H9 (cell line): ENCODE measurements at regions not wholly inside any gene's neighbourhood (a gene's known extent, or its start where the extent isn't known, plus 50 kb on each side); places are given as distances from the start of the nearest gene placed in this dataset.

Experiments
- DNase-seq: peaks from one replicate; pipeline ENCODE4 v3.0.0-alpha.2; 2017
- H2AFZ ChIP-seq: one replicate; pipeline ENCODE4 v1.6.1; 2013; ENCODE audit warnings: mild to moderate bottlenecking, low read length, control low read depth, moderate library complexity
- H2AK5ac ChIP-seq: 2 replicates; pipeline ENCODE4 v1.6.1; 2013; ENCODE audit warnings: low read length, control low read depth, mixed read lengths; ENCODE audit not compliant: insufficient read length
- H2BK120ac ChIP-seq: one replicate; pipeline ENCODE4 v1.6.1; 2013; ENCODE audit warnings: low read depth, mild to moderate bottlenecking, low read length, control low read depth, inconsistent platforms; ENCODE audit not compliant: poor library complexity, severe bottlenecking
- H2BK12ac ChIP-seq: 2 replicates; pipeline ENCODE4 v1.6.1; 2013; ENCODE audit warnings: low read length, control low read depth, mixed read lengths, low read depth; ENCODE audit not compliant: insufficient read length
- H2BK15ac ChIP-seq: 2 replicates; pipeline ENCODE4 v1.6.1; 2013; ENCODE audit warnings: low read depth, low read length, control low read depth
- H2BK20ac ChIP-seq: one replicate; pipeline ENCODE4 v1.6.1; 2013; ENCODE audit warnings: low read depth, mild to moderate bottlenecking, low read length, control low read depth, inconsistent platforms; ENCODE audit not compliant: poor library complexity, severe bottlenecking
- H2BK5ac ChIP-seq: 2 replicates; pipeline ENCODE4 v1.6.1; 2013; ENCODE audit warnings: low read length, control low read depth, mixed read lengths; ENCODE audit not compliant: insufficient read length
- H3K14ac ChIP-seq: 2 replicates; pipeline ENCODE4 v1.6.1; 2013; ENCODE audit warnings: low read length, control low read depth; ENCODE audit not compliant: insufficient read depth
- H3K18ac ChIP-seq: 2 replicates; pipeline ENCODE4 v1.6.1; 2013; ENCODE audit warnings: low read depth, mild to moderate bottlenecking, mixed read lengths, low read length, control low read depth; ENCODE audit not compliant: insufficient read length
- H3K23ac ChIP-seq: 2 replicates; pipeline ENCODE4 v1.6.1; 2013; ENCODE audit warnings: low read length, control low read depth, mixed read lengths, low read depth; ENCODE audit not compliant: insufficient read length
- H3K23me2 ChIP-seq: 2 replicates; pipeline ENCODE4 v1.6.1; 2013; ENCODE audit warnings: low read depth, mild to moderate bottlenecking, mixed read lengths, low read length, control low read depth; ENCODE audit not compliant: insufficient read length, poor library complexity, severe bottlenecking
- H3K27ac ChIP-seq: 2 replicates; pipeline ENCODE4 v1.5.1; 2013; ENCODE audit warnings: low read length, control low read depth, mixed read lengths, low read depth; ENCODE audit not compliant: insufficient read length
- H3K27me3 ChIP-seq: 2 replicates; pipeline ENCODE4 v1.6.1; 2013; ENCODE audit warnings: low read length, control low read depth, inconsistent platforms; ENCODE audit not compliant: insufficient read depth
- H3K4ac ChIP-seq: 2 replicates; pipeline ENCODE4 v1.6.1; 2013; ENCODE audit warnings: low read depth, mild to moderate bottlenecking, control low read depth, inconsistent platforms, low read length, moderate library complexity
- H3K4me1 ChIP-seq: 2 replicates; pipeline ENCODE4 v1.6.1; 2013; ENCODE audit warnings: low read length, control low read depth, inconsistent platforms; ENCODE audit not compliant: insufficient read depth
- H3K4me2 ChIP-seq: 2 replicates; pipeline ENCODE4 v1.6.1; 2013; ENCODE audit warnings: low read length, control low read depth, mixed read lengths; ENCODE audit not compliant: insufficient read length, insufficient read depth
- H3K56ac ChIP-seq: 2 replicates; pipeline ENCODE4 v1.6.1; 2013; ENCODE audit warnings: low read depth, mild to moderate bottlenecking, mixed read lengths, low read length, control low read depth; ENCODE audit not compliant: insufficient read length
- H3K79me1 ChIP-seq: 2 replicates; pipeline ENCODE4 v1.6.1; 2013; ENCODE audit warnings: low read depth, mild to moderate bottlenecking, moderate library complexity, low read length, control low read depth, inconsistent platforms; ENCODE audit not compliant: insufficient read depth, poor library complexity, severe bottlenecking
- H3K79me2 ChIP-seq: 2 replicates; pipeline ENCODE4 v1.6.1; 2013; ENCODE audit warnings: low read length, control low read depth, inconsistent platforms; ENCODE audit not compliant: insufficient read depth
- H3K9ac ChIP-seq: 2 replicates; pipeline ENCODE4 v1.6.1; 2013; ENCODE audit warnings: low read length, control low read depth, mixed read lengths; ENCODE audit not compliant: insufficient read length; ENCODE audit errors: extremely low read depth
- H3K9me3 ChIP-seq: one replicate; pipeline ENCODE4 v1.6.1; 2013; ENCODE audit warnings: low read depth, low read length, inconsistent platforms; ENCODE audit not compliant: control insufficient read depth
- H3T11ph ChIP-seq: one replicate; pipeline ENCODE4 v1.6.1; 2013; ENCODE audit warnings: mild to moderate bottlenecking, low read length, control low read depth, inconsistent platforms
- H4K20me1 ChIP-seq: one replicate; pipeline ENCODE4 v1.6.1; 2013; ENCODE audit not compliant: control insufficient read depth, insufficient read length, insufficient read depth
- H4K5ac ChIP-seq: 2 replicates; pipeline ENCODE4 v1.6.1; 2013; ENCODE audit warnings: low read depth, mild to moderate bottlenecking, mixed read lengths, low read length, control low read depth; ENCODE audit not compliant: insufficient read length
- H4K8ac ChIP-seq: replicated peaks from 2 replicates; pipeline ENCODE4 v1.6.1; 2013; ENCODE audit warnings: low read length, control low read depth, mixed read lengths, low read depth; ENCODE audit not compliant: insufficient read length
- H4K91ac ChIP-seq: 2 replicates; pipeline ENCODE4 v1.6.1; 2013; ENCODE audit warnings: low read depth, mild to moderate bottlenecking, moderate library complexity, mixed read lengths, low read length, control low read depth; ENCODE audit not compliant: insufficient read length
- H3K27ac Mint-ChIP-seq, 3 experiments: 2 replicates in 2 of 3; 3 replicates in 1 of 3; pipeline ENCODE4 v1.8.0; 2020 to 2021; ENCODE audit warnings: mixed read lengths in 3 of 3, mild to moderate bottlenecking in 1 of 3, moderate library complexity in 1 of 3
- H3K27me3 Mint-ChIP-seq: 2 replicates; pipeline ENCODE4 v1.8.0; 2021; ENCODE audit warnings: low read depth, mild to moderate bottlenecking, moderate library complexity, mixed read lengths
- H3K36me3 Mint-ChIP-seq, 3 experiments: 2 replicates in 2 of 3; 3 replicates in 1 of 3; pipeline ENCODE4 v1.8.0; 2020 to 2021; ENCODE audit warnings: low read depth in 3 of 3, mixed read lengths in 3 of 3; ENCODE audit not compliant: insufficient read depth in 1 of 3
- H3K4me1 Mint-ChIP-seq, 2 experiments: 2 replicates each; pipeline ENCODE4 v1.8.0; 2020; ENCODE audit warnings: mixed read lengths in 2 of 2
- H3K4me3 Mint-ChIP-seq, 2 experiments: 2 replicates in 1 of 2; 3 replicates in 1 of 2; pipeline ENCODE4 v1.8.0; 2020 to 2021; ENCODE audit warnings: mild to moderate bottlenecking in 2 of 2, mixed read lengths in 2 of 2, moderate library complexity in 1 of 2
- H3K9me3 Mint-ChIP-seq, 2 experiments: 2 replicates in 1 of 2; 3 replicates in 1 of 2; pipeline ENCODE4 v1.8.0; 2020; ENCODE audit warnings: mild to moderate bottlenecking in 2 of 2, mixed read lengths in 2 of 2, moderate library complexity in 1 of 2
- CTCF ChIP-seq: fragments of 200-600 bp; sonication (generic); conservative IDR thresholded peaks from 3 replicates; pipeline ENCODE4 v1.8.0; 2021; ENCODE audit warnings: antibody characterized with exemption, mild to moderate bottlenecking
- WGBS: extraction: QIAGEN DNeasy Blood & Tissue Kit; methylation state at CpG from one replicate; pipeline ENCODE4 v1.1.7; 2013; ENCODE audit warnings: missing lambda C conversion rate, low lambda C conversion rate, mixed read lengths; ENCODE audit not compliant: insufficient read length; ENCODE audit errors: extremely low coverage; 5-methylcytosine and 5-hydroxymethylcytosine counted together

GRCh38 chr4:178811356-178811755, 1369.1 kb upstream of the AGA start:
- WGBS = no CpG with 5 or more reads among the region's 2 CpGs
- no peak overlapping the region for H2BK5ac ChIP-seq
- Mint-ChIP-seq H3K36me3 (no peaks in the 10 kb centered on the region), H3K27ac (no peak overlapping the region), H3K27me3 (no peaks in the 10 kb centered on the region), H3K4me1 (peaks cover 0 to under 1% of the 10 kb centered on the region in 2 experiments; a peak in 1 of 4 replicates), H3K4me3 (no peak overlapping the region), H3K9me3 (peaks cover 0 to 5% of the 10 kb centered on the region in 2 experiments; a peak in 1 of 5 replicates)
- H3K23me2 ChIP-seq = no peaks in the 10 kb centered on the region
- no peak overlapping the region for H4K5ac ChIP-seq
- no peak for DNase-seq
- no peak overlapping the region for H2BK20ac ChIP-seq
- no peak overlapping the region for H4K8ac ChIP-seq
- no peak overlapping the region for H3K23ac ChIP-seq
- no peak overlapping the region for H3K56ac ChIP-seq
- no peak overlapping the region for H2AK5ac ChIP-seq
- no peak overlapping the region for H2BK120ac ChIP-seq
- H4K20me1 ChIP-seq = no peaks in the 10 kb centered on the region
- no peak overlapping the region for H3K4me2 ChIP-seq
- H3K4me1 ChIP-seq = no peaks in the 10 kb centered on the region
- H3K79me1 ChIP-seq = no peaks in the 10 kb centered on the region
- no peak overlapping the region for H4K91ac ChIP-seq
- H2BK12ac ChIP-seq = no peak overlapping the region
- H3K14ac ChIP-seq = no peak overlapping the region
- H3K79me2 ChIP-seq = no peaks in the 10 kb centered on the region
- H3K27me3 ChIP-seq = no peaks in the 10 kb centered on the region
- H2AFZ ChIP-seq = no peak overlapping the region
- no peaks in the 10 kb centered on the region for H3K9me3 ChIP-seq
- H3K18ac ChIP-seq = no peak overlapping the region
- no peak for TF ChIP-seq CTCF
- no peak overlapping the region for H3K27ac ChIP-seq
- H3T11ph ChIP-seq = no peak overlapping the region
- H2BK15ac ChIP-seq = no peak overlapping the region
- H3K9ac ChIP-seq = no peak overlapping the region
- no peak overlapping the region for H3K4ac ChIP-seq
